ENCODE measurements at regions not wholly inside any gene's neighbourhood (a gene's known extent, or its start where the extent isn't known, plus 50 kb on each side); places are given as distances from the start of the nearest gene placed in this dataset.
A peak's percentile ranks its signal among the peaks of the same experiment; 100 is the strongest.
"Not testable (repeated sequence)": the region's sequence is repeated elsewhere in the genome, so short reads cannot be mapped to it uniquely, and the experiment has no call there.

DNA sequence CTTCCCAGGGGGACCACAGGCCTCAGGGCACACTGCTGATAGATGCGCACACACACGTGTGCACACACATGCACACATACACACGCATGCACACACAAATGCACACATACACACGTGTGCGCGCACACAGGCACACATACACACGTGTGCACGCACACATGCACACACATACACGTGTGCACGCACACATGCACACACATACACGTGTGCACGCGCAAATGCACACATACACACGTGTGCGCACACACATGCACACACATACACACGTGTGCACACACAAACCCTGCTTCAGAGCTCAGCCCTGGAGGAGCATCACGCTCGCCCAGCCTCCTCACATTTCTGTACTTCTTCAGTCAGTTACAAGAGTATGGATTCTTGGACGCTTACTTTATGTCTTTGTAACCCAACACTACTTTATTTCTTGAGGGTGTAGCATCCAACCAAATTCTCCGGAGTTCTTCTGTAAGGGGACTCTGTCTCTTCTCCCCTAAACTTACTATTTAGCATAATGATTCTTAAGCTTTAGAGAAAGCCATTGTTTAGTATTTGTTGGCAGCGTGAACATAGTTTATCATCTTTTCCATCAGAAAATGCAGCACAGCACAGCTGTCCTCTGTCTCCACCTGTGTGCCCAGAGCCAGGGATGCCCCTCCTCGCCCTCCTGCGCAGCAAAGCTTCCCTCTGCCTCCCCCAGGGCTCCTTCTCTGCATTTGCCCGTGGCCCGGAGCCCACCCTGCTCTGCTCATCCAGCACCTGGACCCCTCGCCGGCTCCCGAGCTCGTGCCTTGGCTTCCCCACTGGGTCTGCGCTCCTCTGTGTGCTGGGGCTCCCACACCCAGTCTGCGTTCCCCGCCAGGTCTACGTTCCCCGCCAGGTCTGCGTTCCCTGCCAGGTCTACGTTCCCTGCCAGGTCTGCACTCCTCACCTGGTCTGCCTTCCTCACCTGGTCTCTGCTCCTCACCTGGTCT is 74.4 kb upstream of the CTDP1 start:
- DNase-seq: peak in 1 of 5 donors; percentile 16

DNA sequence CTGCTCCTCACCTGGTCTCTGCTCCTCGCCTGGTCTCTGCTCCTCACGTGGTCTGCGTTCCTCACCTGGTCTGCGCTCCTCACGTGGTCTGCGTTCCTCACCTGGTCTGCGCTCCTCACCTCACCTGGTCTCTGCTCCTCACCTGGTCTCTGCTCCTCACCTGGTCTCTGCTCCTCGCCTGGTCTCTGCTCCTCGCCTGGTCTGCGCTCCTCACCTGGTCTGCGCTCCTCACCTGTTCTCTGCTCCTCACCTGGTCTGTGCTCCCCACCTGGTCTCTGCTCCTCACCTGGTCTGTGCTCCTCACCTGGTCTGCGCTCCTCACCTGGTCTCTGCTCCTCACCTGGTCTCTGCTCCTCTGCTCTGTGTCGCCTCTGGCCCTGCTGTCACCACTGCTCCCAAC is 73.5 kb upstream of the CTDP1 start:
- H3K9me3 ChIP-seq; intact Hi-C loops (cut with DNase I); H3K36me3 ChIP-seq; H3K27ac ChIP-seq; H3K27me3 ChIP-seq; H3K4me3 ChIP-seq; ATAC-seq: not testable (repeated sequence)
- 85 to 95% (median 94%) methylated on average over 13 of the region's 13 CpGs for WGBS, 4 donors
- DNase-seq: peak in 2 of 5 donors; percentile 14 to 17
- H3K4me1 ChIP-seq: peaks cover 0 to 21% (median 8%) of the 10 kb centered on the region in 12 donors

More for the DNA sequence above, 74.4 kb upstream of the CTDP1 start:
- Histone ChIP-seq H3K4me3 (no peak overlapping the region), H3K9me3 (no peaks in the 10 kb centered on the region), H3K27me3 (peaks cover 0 to 2% (median 0%) of the 10 kb centered on the region in 9 donors), H3K27ac (no peak overlapping the region), H3K36me3 (no peaks in the 10 kb centered on the region), H3K4me1 (peaks cover 0 to 14% (median 3%) of the 10 kb centered on the region in 12 donors)
- TF ChIP-seq, protein P1, sequence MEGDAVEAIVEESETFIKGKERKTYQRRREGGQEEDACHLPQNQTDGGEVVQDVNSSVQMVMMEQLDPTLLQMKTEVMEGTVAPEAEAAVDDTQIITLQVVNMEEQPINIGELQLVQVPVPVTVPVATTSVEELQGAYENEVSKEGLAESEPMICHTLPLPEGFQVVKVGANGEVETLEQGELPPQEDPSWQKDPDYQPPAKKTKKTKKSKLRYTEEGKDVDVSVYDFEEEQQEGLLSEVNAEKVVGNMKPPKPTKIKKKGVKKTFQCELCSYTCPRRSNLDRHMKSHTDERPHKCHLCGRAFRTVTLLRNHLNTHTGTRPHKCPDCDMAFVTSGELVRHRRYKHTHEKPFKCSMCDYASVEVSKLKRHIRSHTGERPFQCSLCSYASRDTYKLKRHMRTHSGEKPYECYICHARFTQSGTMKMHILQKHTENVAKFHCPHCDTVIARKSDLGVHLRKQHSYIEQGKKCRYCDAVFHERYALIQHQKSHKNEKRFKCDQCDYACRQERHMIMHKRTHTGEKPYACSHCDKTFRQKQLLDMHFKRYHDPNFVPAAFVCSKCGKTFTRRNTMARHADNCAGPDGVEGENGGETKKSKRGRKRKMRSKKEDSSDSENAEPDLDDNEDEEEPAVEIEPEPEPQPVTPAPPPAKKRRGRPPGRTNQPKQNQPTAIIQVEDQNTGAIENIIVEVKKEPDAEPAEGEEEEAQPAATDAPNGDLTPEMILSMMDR (IDR thresholded peaks at IDR 0.05): no peak
- TF ChIP-seq POLR2A (IDR thresholded peaks at IDR 0.05): no peak
- intact Hi-C loops (cut with DNase I): no loop called here
- no peak for ATAC-seq
- WGBS, 4 donors: 92 to 95% (median 93%) methylated on average over 36 of the region's 36 CpGs

DNA sequence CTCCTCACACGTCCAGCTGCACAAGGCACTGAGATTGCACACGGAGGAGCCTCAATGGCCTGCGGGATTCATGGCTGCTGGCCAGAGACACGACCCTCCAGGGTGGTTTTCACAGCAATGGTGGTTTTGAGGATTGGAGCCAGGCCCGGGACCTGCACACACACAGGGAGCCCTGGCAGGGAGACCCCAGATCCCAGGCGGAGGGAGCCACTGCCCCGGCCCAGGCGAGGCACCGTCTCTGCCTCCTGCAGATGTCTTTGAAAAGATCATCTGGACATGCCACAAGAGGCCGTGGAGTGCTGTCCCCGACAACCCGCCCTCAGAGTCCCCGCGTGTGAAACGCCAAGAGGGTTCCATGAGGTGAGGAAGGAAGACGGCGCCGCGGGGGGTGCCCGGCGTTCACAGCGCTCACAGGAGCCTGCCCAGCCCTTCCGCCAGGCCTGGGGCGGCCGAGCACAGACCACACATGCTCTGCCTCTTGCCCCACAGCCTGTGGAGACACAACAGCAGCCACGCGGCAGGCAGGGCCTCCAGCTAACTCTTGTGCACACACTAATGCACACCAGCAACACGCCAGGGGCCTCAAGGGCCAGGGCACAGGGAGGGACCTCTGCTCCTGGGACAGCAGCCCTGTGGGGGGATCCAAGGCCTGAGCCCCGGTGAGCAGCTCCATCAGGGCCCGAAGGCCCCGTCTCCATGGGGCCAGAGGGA is 72.8 kb upstream of the CTDP1 start:
- Histone ChIP-seq H3K4me1 (peaks cover 0 to 26% (median 10%) of the 10 kb centered on the region in 12 donors), H3K36me3 (no peaks in the 10 kb centered on the region), H3K4me3 (no peak overlapping the region), H3K9me3 (no peaks in the 10 kb centered on the region), H3K27me3 (peaks cover 0 to 2% (median 0%) of the 10 kb centered on the region in 9 donors), H3K27ac (no peak overlapping the region)
- DNase-seq (peak in 3 of 5 donors; percentile 12 to 44 (median 13)), ATAC-seq (no peak)
- 85 to 98% (median 89%) methylated on average over 9 to 31 of the region's 31 CpGs for WGBS, 4 donors
- intact Hi-C loops (cut with DNase I): no loop called here
- TF ChIP-seq, protein P1 (IDR thresholded peaks at IDR 0.05): no peak
- TF ChIP-seq POLR2A (IDR thresholded peaks at IDR 0.05): no peak

DNA sequence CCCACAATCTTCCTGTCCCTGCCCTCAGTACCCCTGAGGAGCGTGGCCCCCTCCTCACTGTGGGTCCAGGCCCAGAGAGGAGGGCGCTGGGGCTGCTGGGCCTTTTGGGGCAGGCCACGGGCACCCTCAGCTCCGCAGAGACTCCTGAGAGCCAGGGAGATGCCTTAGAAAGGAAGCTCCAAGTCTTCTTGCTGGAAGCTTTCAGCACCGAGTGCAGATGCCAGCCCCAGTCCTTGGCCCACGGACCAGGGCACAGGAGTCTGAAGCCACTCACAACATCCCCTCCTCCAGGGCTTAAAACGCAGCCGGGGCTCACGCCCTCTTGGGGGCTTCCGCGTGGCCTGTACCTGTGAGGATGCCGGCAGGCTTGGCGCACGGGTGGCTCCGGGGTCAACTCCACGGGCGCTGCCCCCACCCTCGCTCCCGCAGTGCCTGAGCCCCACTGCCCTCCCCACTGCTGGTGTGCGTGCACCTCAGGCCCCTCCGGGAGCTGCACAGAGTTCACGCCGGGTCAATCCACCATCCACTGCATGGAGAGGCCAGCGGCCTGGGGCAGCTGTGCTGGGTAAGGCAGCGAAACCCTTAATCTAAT is 72.1 kb upstream of the CTDP1 start:
- peaks cover 0 to 23% (median 8%) of the 10 kb centered on the region in 12 donors for H3K4me1 ChIP-seq
- peaks cover 0 to 2% (median 0%) of the 10 kb centered on the region in 9 donors for H3K27me3 ChIP-seq
- no peaks in the 10 kb centered on the region for H3K9me3 ChIP-seq
- WGBS, 4 donors: 90 to 95% (median 93%) methylated on average over 17 to 25 of the region's 25 CpGs
- intact Hi-C loops (cut with DNase I): no loop called here
- TF ChIP-seq POLR2A (IDR thresholded peaks at IDR 0.05): no peak
- TF ChIP-seq, protein P1 (IDR thresholded peaks at IDR 0.05): no peak
- no peak overlapping the region for H3K27ac ChIP-seq
- no peak overlapping the region for H3K4me3 ChIP-seq
- no peaks in the 10 kb centered on the region for H3K36me3 ChIP-seq
- no peak for ATAC-seq
- DNase-seq: peak in 4 of 5 donors; percentile 13 to 51 (median 16)
